22Rv1 (cell line): ENCODE measurements at regions not wholly inside any gene's neighbourhood (a gene's known extent, or its start where the extent isn't known, plus 50 kb on each side); places are given as distances from the start of the nearest gene placed in this dataset.

ENCODE experiments used
- CTCF ChIP-seq: fragments of 450-650 bp; IDR thresholded peaks from 2 replicates; pipeline ENCODE4 v1.5.1; 2017; ENCODE audit warnings: mild to moderate bottlenecking
- ZFX ChIP-seq: fragments of 450-650 bp; IDR thresholded peaks from 2 replicates; pipeline ENCODE4 v1.6.1; 2017; ENCODE audit warnings: antibody characterized with exemption, borderline replicate concordance

- no peak for TF ChIP-seq CTCF
- TF ChIP-seq ZFX = no peak
Observed at GRCh38 chr2:103484906-103485305, 723.1 kb downstream of the TMEM182 start.
